COR-L47 (cell line): ENCODE measurements at regions not wholly inside any gene's neighbourhood (a gene's known extent, or its start where the extent isn't known, plus 50 kb on each side); places are given as distances from the start of the nearest gene placed in this dataset.

ENCODE experiments used
- DNase-seq: peaks from one replicate; lab custom pipeline; 2025; lab: John Stamatoyannopoulos, UW

- no peak for DNase-seq
Observed at GRCh38 chr7:155138204-155138603, 68.1 kb downstream of the HTR5A start.

- DNase-seq: peak; percentile 16
Observed at GRCh38 chr7:155141562-155141961, 71.4 kb downstream of the HTR5A start.

- no peak for DNase-seq
Observed at GRCh38 chr7:155143381-155143780, 73.3 kb downstream of the HTR5A start.

GRCh38 chr7:155144371-155144770 lies 74.2 kb downstream of the HTR5A start:
- DNase-seq: no peak

- DNase-seq: no peak
Observed at GRCh38 chr7:155145477-155146255, 75.5 kb downstream of the HTR5A start.

- no peak for DNase-seq
Observed at GRCh38 chr7:155147172-155147571, 77.0 kb downstream of the HTR5A start.

GRCh38 chr7:155147624-155148023 lies 77.5 kb downstream of the HTR5A start:
- no peak for DNase-seq

GRCh38 chr7:155153676-155154075 lies 83.6 kb downstream of the HTR5A start:
- DNase-seq: no peak

GRCh38 chr7:155154586-155154985 lies 84.5 kb downstream of the HTR5A start:
- DNase-seq: no peak

- no peak for DNase-seq
Observed at GRCh38 chr7:155161690-155162089, 91.6 kb downstream of the HTR5A start.

- no peak for DNase-seq
Observed at GRCh38 chr7:155162422-155162821, 92.3 kb downstream of the HTR5A start.

- DNase-seq: peak; percentile 22
Observed at GRCh38 chr7:155163696-155164095, 93.6 kb downstream of the HTR5A start.

GRCh38 chr7:155164316-155164715 lies 94.2 kb downstream of the HTR5A start:
- DNase-seq: peak; percentile 9

- DNase-seq: no peak
Observed at GRCh38 chr7:155166108-155166507, 96.0 kb downstream of the HTR5A start.

- DNase-seq: no peak
Observed at GRCh38 chr7:155166673-155167370, 96.7 kb downstream of the HTR5A start.

- DNase-seq: no peak
Observed at GRCh38 chr7:155167706-155168365, 97.7 kb downstream of the HTR5A start.

GRCh38 chr7:155168597-155169480 lies 98.7 kb downstream of the HTR5A start:
- no peak for DNase-seq

GRCh38 chr7:155169498-155170065 lies 99.5 kb downstream of the HTR5A start:
- DNase-seq: no peak

GRCh38 chr7:155170331-155170730 lies 100.2 kb downstream of the HTR5A start:
- no peak for DNase-seq

GRCh38 chr7:155172141-155172540 lies 102.0 kb downstream of the HTR5A start:
- DNase-seq: no peak

- DNase-seq: no peak
Observed at GRCh38 chr7:155173905-155174304, 103.8 kb downstream of the HTR5A start.

GRCh38 chr7:155178096-155178495 lies 108.0 kb downstream of the HTR5A start:
- DNase-seq: no peak
